Gastrocnemius medialis (tissue), 4 donors: ENCODE measurements at regions not wholly inside any gene's neighbourhood (a gene's known extent, or its start where the extent isn't known, plus 50 kb on each side); places are given as distances from the start of the nearest gene placed in this dataset.

Experiments
- ATAC-seq, 2 donors: fragments of 150-250 bp; one replicate each; pipeline ENCODE4 v1.9.1; 2016
- DNase-seq, 2 donors: peaks; one replicate each; pipeline ENCODE4 v3.0.0-alpha.2; 2019
- H3K27ac ChIP-seq, 4 donors: fragments of 200-600 bp; sonication (generic); 1 replicate in 1 of 4; 2 replicates in 3 of 4; pipeline ENCODE4 v1.5.1; 2016 to 2018; ENCODE audit warnings: mild to moderate bottlenecking in 2 of 4, moderate library complexity in 1 of 4
- H3K27me3 ChIP-seq, 3 donors: fragments of 200-600 bp; sonication (generic) in 2 of 3; 1 replicate in 1 of 3; 2 replicates in 2 of 3; pipeline versions ENCODE4 v1.5.1 to v1.6.0; 2016 to 2019; ENCODE audit warnings: mild to moderate bottlenecking in 1 of 3, moderate library complexity in 1 of 3
- H3K36me3 ChIP-seq, 2 donors: fragments of 200-600 bp; sonication (generic) in 1 of 2; one replicate each; pipeline ENCODE4 v1.5.1; 2017 to 2018
- H3K4me1 ChIP-seq, 2 donors: fragments of 200-600 bp; sonication (generic) in 1 of 2; one replicate each; pipeline ENCODE4 v1.5.1; 2016 to 2017; ENCODE audit warnings: mild to moderate bottlenecking in 2 of 2
- H3K4me3 ChIP-seq, 4 donors: fragments of 200-600 bp; sonication (generic) in 3 of 4; 1 replicate in 1 of 4; 2 replicates in 3 of 4; pipeline ENCODE4 v1.5.1; 2016 to 2019; ENCODE audit warnings: mild to moderate bottlenecking in 2 of 4
- H3K9me3 ChIP-seq, 3 donors: fragments of 200-600 bp; sonication (generic) in 2 of 3; 1 replicate in 1 of 3; 2 replicates in 2 of 3; pipeline ENCODE4 v1.5.1; 2016 to 2019
- CTCF ChIP-seq, 5 experiments: fragments of 450-650 bp in 3 of 5; fragments of 200-600 bp in 2 of 5; sonication (generic) in 2 of 5; IDR thresholded peaks in 4 of 5; conservative IDR thresholded peaks in 1 of 5; 1 replicate in 4 of 5; 2 replicates in 1 of 5; pipeline ENCODE4 v1.5.1; 2016 to 2019; ENCODE audit warnings: antibody characterized with exemption in 5 of 5, mild to moderate bottlenecking in 3 of 5, moderate library complexity in 3 of 5
- POLR2A ChIP-seq, 2 donors: fragments of 450-650 bp; IDR thresholded peaks; one replicate each; pipeline ENCODE4 v1.6.1; 2017; ENCODE audit warnings: antibody characterized with exemption in 2 of 2, mild to moderate bottlenecking in 2 of 2, moderate library complexity in 2 of 2
- in situ Hi-C, 4 donors: fragments of 200-750 bp; cut with MboI; loops; one replicate each; pipeline versions ENCODE4 v1.15.0 to v1.8.0; 2017; ENCODE audit warnings: low sequenced_read_pairs in 4 of 4
- intact Hi-C: fragments of 100-400 bp; cut with DNase I; formaldehyde crosslinking; loops from one replicate; pipeline ENCODE4 v1.15.1; 2023; ENCODE audit warnings: low total_unique reads

- Histone ChIP-seq H3K27me3 (no peaks in the 10 kb centered on the region), H3K4me3 (no peak overlapping the region), H3K9me3 (no peaks in the 10 kb centered on the region), H3K4me1 (no peaks in the 10 kb centered on the region), H3K27ac (no peak overlapping the region), H3K36me3 (no peaks in the 10 kb centered on the region)
- TF ChIP-seq CTCF (IDR thresholded peaks at IDR 0.05 in 4 of 5, conservative IDR thresholded peaks at IDR 0.05 in 1 of 5) (no peak), POLR2A (IDR thresholded peaks at IDR 0.05) (no peak)
- DNase-seq (no peak), ATAC-seq (no peak)
- in situ Hi-C loops = no loop called here
- intact Hi-C loops = no loop called here
Observed at GRCh38 chr7:82694022-82694421, 250.4 kb upstream of the CACNA2D1 start.

DNA sequence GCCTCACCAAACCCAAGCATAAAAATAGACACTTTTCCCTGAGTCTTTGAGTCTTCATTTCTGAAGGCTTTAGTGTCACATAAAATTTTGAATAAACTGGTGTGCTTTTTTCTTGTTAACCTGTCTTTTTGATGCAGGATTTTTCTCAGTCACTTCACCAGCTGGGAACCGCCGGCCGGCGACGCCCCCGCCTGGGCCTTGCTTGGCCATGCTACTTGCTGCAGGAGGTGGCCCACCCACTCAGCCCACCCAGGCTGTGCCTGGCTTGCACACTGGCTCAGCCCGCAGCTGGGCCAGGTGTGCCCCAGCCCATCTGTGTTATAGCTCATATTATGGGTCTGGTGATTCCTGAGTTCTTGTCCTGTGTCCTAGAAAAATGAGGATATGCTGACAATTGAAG, 247.4 kb upstream of the CACNA2D1 start:
- in situ Hi-C loops = no loop called here
- DNase-seq (no peak), ATAC-seq (no peak)
- H3K4me1 ChIP-seq = no peaks in the 10 kb centered on the region
- TF ChIP-seq CTCF (IDR thresholded peaks at IDR 0.05 in 4 of 5, conservative IDR thresholded peaks at IDR 0.05 in 1 of 5) (no peak), POLR2A (IDR thresholded peaks at IDR 0.05) (no peak)
- no peak overlapping the region for H3K27ac ChIP-seq
- no peak overlapping the region for H3K4me3 ChIP-seq
- no peaks in the 10 kb centered on the region for H3K27me3 ChIP-seq
- H3K9me3 ChIP-seq = no peaks in the 10 kb centered on the region
- intact Hi-C loops = no loop called here
- H3K36me3 ChIP-seq = no peaks in the 10 kb centered on the region

DNA sequence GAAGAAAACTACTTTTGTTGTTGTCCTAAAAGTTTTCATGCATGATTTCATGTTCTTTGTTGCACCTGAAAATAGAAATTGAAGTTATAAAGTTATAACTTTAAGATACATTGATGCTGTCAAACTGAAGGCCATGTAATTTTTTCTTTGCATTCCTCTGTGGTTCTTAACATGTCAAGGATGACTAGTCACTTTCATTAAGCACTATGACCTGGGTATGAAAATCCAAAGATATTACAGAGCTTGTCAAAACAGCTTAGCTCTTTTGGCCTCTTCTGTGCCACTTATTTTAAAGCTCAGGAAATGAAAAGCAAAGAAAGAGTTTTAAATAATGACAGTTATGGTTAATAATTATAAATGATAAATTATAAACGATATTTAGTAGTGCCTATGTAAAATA, 241.6 kb upstream of the CACNA2D1 start:
- in situ Hi-C loops = no loop called here
- H3K4me3 ChIP-seq = no peak overlapping the region
- H3K4me1 ChIP-seq = no peaks in the 10 kb centered on the region

DNA sequence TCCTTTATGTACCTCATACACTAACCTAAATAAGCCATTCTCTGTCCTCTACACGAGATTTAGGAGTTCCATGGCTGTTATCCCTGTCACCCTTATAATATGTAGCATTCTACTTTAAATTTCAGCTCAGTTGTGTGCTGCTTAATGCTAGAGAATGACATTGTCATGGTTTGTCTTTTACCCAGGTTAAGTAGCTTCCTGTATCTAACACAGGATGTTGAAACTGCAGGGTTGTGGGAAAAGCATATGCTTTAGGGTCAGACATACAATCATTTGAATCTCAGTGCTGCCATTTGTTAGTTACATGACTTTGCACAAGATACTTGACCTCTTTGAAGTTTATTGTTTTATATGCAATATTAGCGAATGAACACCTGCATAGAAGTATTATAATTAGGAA, 235.1 kb upstream of the CACNA2D1 start:
- intact Hi-C loops (no loop called here), in situ Hi-C loops (no loop called here)
- Histone ChIP-seq H3K36me3 (no peaks in the 10 kb centered on the region), H3K27me3 (no peaks in the 10 kb centered on the region), H3K27ac (no peak overlapping the region), H3K4me1 (no peaks in the 10 kb centered on the region), H3K4me3 (no peak overlapping the region), H3K9me3 (no peaks in the 10 kb centered on the region)
- DNase-seq (no peak), ATAC-seq (no peak)
- TF ChIP-seq CTCF (IDR thresholded peaks at IDR 0.05 in 4 of 5, conservative IDR thresholded peaks at IDR 0.05 in 1 of 5) (no peak), POLR2A (IDR thresholded peaks at IDR 0.05) (no peak)

More for the DNA sequence above, 241.6 kb upstream of the CACNA2D1 start:
- DNase-seq = no peak
- H3K27me3 ChIP-seq = no peaks in the 10 kb centered on the region
- no peaks in the 10 kb centered on the region for H3K36me3 ChIP-seq
- no peak for ATAC-seq
- intact Hi-C loops = no loop called here
- no peak for TF ChIP-seq POLR2A (IDR thresholded peaks at IDR 0.05)
- no peak for TF ChIP-seq CTCF (IDR thresholded peaks at IDR 0.05 in 4 of 5, conservative IDR thresholded peaks at IDR 0.05 in 1 of 5)
- H3K27ac ChIP-seq = no peak overlapping the region
- no peaks in the 10 kb centered on the region for H3K9me3 ChIP-seq

DNA sequence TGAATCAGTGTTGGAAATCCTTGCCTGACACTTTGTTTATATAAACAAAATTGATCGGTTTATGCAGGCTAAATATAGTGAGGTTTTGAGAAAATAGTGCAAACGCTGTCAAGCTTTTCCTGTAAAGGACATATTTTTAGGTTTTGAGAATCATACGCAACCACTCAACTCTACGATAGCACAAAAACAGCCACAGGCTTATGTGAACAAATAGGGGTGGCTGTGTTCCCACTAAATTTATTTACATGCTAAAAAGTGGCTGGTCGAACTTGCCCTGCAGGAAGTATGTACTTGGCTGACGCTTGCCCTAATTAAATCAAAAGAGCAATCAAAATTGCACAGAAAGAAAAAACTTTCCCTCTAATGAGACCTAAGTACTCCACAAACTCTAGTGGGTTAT, 234.7 kb upstream of the CACNA2D1 start:
- Histone ChIP-seq H3K4me1 (no peaks in the 10 kb centered on the region), H3K36me3 (no peaks in the 10 kb centered on the region), H3K4me3 (no peak overlapping the region), H3K27me3 (no peaks in the 10 kb centered on the region), H3K9me3 (no peaks in the 10 kb centered on the region), H3K27ac (no peak overlapping the region)
- ATAC-seq (no peak), DNase-seq (no peak)
- intact Hi-C loops (no loop called here), in situ Hi-C loops (no loop called here)
- no peak for TF ChIP-seq POLR2A (IDR thresholded peaks at IDR 0.05)
- no peak for TF ChIP-seq CTCF (IDR thresholded peaks at IDR 0.05 in 4 of 5, conservative IDR thresholded peaks at IDR 0.05 in 1 of 5)
